Smooth muscle cell of the brain vasculature (primary cell): ENCODE measurements at regions not wholly inside any gene's neighbourhood (a gene's known extent, or its start where the extent isn't known, plus 50 kb on each side); places are given as distances from the start of the nearest gene placed in this dataset.

ENCODE experiments used
- DNase-seq: peaks from one replicate; pipeline ENCODE4 v3.0.0-alpha.2; 2012; ENCODE audit warnings: low read depth, low spot score

DNA sequence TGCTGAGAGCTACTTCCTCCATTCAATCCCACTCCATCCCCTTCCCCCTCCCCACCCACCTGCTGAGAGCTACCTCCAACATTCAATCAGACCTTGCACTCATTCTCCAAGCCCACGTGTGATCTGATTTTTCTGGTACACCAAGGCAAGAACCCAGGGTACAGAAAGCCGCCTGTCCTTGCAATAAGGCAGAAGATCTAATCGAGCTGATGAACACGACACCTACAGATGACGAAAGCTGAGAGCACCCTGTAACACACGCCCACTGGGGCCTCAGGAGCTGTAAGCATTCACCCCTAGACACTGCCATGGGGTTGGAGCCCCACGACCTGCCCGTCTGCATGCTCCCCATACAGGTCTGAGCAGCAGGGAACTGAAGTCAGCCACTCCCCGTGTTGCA, 58.3 kb downstream of the TRIML1 start:
- DNase-seq, result no peak

DNA sequence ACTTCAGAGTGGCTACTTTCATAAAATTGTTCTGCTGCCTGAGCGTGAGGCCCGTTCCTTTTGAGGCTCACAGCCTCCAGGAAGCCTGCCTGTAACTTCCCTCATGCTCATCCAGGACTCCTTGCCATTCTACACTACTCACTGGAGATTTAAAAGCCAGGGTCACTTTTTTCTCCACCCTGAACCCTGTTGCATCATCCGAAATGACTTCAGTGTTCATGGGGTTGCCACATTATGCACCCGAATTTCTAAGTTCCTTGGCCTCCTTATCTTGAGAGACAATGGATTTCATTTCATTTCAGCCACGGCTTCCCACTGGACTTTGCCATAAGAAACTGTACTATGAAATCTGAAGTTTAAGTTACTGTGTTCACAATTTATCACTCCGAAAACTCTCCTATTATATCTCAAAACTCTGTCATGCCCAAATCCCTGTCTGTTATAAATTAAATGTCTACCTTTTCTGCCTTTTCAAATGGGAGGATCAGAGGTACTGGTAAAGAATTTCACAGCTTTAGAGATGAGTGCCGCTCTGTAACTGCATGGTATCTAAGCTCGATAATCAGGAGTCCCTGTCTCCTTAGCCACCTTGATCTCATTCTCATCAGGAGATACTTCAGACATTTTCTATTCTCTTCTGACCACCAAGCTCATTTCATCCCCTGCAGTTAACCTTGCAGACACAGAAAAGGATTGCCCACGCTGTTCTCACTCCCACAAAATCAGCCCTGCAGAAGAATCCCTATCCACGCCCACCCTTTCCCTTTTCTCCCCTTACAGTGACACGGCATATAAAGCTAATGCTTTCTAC, 59.9 kb downstream of the TRIML1 start:
- no peak for DNase-seq

DNA sequence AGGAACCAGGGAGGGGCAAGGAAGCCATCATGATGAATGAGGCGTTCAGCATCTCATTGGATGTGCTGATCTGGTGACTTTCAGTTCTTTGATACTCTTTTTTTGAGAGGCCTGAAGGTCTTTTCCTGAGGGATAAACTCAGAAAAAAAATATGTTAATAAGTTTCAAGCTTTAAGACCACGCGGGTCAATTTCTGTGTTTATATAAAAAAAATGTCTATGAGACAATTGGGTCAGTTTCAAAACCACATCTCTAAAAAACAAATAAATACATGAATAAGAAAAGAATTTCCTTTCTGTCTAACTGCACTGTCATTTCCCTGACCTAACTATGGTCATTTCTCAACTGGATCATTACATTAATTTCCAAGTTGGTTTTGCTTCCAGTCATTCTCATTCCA, 62.6 kb downstream of the TRIML1 start:
- DNase-seq, result no peak

DNA sequence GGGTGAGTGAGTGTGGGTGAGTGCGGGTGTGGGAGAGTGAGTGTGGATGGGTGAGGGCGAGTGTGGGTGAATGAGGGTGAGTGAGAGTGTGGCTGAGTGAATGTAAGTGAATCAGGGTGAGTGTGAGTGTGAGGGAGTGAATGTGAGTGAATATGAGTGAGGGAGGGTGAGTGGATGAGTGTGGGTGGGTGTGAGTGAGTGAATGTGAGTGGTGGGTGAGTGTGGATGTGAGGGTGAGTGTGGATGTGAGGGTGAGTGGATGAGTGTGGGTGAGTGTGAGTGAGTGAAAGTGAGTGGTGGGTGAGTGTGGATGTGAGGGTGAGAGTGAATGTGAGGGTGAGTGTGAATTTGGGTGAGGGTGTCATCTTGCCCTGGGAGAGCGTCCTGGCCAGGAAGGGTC, 67.5 kb downstream of the TRIML1 start:
- no peak for DNase-seq

DNA sequence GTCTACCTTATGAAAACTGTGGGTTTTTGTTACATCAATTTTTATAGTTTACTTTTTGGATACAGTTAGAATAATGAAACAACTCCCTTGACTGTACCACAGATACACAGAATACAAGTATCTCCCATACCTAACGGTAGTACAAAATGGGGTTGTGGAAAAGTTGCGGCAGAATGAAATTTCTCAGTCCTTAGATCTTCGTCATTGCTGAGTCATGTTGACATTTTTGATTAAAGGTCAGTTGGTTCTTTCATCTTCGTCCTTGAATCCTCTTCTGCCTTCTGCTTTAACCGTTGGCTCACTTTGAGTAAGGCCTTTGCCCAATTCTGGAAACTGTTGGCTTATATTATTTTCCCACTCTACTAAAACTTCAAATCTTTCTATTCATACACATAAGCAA, 75.6 kb downstream of the TRIML1 start:
- no peak for DNase-seq

DNA sequence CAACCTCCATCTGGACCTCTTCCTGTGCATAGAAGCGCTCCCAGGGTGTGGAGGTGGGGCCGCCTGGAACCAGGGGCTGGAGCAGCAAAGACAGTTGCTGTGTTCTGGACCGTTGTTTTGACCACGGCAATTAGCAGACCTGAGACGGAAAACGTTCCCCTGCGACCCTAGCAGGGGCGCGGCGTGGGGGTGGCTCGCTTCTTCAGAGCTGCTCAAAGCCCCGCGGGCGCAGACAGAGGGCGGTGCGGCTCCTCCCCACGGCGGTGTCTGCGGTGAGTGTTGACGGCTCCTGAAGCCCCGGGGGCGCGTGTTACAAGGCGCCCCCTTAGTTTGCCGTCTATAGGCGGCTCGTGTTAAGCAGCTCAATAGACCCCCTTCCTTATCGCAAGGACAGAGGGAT, 79.2 kb downstream of the TRIML1 start:
- DNase-seq, result no peak

DNA sequence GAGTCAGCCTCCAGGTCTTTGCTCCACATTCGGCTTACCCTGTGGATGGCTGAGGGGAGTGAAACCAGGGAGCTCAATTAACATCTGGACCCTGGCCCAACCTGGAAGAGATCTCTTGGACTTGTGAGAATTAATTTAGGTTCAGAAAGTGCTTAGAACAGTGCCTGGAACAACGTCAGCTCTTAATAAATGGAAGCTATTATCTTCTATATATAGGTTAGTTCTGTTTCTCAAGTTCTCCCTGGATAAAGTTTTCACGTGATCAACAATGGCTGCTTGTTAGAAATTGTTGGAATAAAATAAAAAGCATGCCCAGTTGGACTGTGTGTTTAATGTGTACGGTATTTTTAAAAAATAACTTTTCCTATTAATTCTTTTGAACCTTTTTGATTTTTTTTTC, 80.8 kb downstream of the TRIML1 start:
- DNase-seq, result no peak

DNA sequence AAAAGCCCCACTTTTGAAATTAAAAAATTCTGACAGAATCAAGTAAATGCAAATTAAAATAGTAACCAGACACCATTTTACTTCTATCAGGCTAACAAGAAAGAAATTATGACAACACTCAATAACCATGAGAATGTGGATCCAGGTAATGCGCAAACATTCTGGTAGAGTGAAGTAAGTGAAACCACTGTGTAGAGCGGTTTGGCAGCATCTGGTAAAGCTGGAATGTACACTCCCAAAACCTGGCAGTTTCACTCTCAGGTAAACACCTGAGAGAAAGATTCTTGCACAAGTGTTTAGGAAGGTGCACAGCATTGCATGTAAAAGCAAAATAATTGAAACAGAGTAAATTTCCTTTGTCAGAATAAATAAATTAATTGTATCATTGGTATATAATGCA, 81.8 kb downstream of the TRIML1 start:
- no peak for DNase-seq

DNA sequence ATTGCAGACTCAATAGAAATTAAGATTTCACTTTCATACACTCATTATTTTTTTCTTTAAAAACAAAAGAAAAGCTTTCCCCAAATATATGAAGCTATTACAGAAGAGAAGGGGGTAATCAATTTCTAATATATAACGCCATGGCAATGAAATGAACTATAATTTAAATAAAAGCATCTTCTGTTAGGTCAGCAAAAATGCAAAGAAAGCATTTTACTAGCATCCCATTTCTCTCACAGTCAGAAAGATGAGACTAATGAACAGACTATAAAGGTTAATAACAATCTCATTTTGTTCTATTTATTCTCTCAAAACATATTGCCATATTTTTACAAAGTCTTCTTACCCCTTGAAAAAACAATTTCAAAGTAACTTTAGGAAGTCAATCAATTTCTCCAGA, 89.0 kb downstream of the TRIML1 start:
- DNase-seq, result no peak

DNA sequence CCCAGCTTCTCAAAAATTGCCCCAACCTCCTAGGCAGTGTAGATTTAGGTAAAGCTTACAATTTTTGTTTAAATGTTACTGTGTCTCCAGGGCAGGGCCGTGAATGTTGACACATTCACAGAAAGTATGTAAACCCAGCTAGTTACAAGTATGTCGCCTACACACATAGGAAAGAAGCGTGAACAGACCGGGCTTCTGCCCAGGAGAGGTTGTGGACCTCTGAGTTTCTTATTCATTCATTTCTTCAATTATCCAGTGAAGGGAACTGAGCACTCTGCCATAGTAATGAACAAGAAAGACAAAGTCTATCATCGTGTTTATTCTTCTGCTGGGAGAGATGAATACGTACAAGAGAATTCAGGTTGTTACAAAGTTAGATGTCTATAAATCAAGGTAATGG, 93.2 kb downstream of the TRIML1 start:
- DNase-seq, result no peak

DNA sequence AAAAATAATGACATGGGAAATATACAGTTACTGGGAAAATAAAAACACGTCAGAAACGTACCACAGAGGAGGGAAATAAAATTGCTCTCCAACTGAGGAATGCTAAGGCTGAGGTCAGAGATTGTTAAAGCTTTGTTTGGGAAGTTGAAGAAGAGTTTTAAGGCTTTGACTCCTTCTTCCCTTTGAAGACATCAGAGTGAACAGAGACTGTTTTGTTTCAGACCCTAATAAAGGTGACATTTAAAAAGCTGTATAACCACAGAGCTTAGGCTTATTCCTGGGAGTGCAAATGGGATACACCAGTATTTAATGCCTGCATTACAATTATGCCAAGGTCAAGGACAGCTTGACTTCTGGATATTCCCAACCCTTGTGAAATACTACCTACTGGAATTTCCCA, 102.8 kb downstream of the TRIML1 start:
- DNase-seq, result no peak

DNA sequence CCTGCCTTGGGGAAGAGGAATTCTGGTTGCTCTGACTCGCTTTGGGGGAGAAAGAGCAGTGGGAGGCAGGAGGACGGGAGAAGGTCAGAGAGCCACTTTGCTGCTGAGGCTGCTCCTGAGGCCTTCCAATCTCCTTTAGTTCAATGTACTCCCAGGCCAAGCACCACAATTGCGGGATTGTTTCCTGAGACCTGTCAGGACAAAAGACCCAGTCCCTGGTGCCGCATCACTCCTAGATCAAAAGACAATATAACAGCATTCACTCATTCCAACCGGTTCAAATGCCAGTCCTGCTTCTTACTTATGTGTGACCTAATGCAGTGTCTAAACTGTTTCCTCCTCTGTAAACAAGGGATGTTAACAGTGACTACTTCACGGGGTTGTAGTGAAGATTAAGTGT, 106.4 kb downstream of the TRIML1 start:
- no peak for DNase-seq

DNA sequence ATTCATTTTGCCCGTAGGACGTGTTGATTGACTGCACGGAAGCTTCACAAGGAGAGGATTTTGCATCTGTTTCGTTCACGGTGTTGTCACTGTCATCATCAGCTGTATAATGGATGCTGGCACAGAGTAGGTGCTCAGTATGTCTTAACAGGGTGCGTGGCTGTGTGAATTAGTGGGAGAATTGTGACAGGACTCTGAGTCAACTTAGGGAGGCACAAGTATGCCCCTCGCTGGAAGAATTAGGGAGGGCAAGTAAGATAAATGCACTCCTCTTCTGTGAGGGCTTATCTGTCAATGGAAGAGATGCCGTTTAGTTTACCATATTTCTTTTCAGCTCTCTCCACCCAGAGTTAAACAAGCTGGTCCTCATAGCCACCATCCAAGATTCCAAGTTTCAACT, 107.2 kb downstream of the TRIML1 start:
- DNase-seq, result no peak

DNA sequence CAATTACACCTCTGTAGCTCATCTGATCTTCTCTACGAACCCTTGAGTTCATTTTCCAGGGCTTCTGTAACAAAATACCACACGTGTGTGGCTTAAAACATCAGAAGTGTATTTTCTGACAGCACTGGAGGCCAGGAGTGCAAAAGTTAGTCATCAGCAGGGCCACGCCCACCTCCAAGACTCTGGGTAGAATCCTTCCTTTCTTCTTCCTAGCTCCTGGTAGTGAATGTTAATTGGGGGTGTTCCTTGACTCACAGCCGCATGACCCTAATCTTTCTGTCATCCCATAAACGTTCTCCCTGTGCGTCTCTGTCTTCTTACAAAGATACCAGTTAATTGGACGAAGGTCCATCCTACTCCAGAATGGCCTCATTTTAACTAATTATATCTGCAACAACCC, 115.0 kb downstream of the TRIML1 start:
- DNase-seq, result no peak

DNA sequence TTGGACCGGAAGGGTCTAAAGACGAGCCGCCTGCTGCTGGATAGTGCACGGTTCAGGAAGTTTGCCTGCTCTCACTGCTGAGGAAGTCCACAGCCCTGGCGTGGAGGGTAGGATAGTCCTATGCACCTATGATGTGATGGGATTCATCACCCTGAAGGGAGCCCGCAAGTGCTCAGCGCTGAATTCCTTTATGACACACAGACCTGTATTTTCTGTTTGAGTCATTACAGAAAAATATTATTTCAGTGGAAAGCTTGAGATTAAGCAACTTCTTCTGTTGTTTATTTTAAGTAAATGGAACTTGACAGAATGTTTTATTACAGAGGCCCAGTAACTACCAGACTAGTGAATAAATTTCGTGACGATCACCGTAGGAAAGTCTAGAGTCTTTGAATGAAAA, 123.2 kb downstream of the TRIML1 start:
- DNase-seq, result peak; percentile 4

DNA sequence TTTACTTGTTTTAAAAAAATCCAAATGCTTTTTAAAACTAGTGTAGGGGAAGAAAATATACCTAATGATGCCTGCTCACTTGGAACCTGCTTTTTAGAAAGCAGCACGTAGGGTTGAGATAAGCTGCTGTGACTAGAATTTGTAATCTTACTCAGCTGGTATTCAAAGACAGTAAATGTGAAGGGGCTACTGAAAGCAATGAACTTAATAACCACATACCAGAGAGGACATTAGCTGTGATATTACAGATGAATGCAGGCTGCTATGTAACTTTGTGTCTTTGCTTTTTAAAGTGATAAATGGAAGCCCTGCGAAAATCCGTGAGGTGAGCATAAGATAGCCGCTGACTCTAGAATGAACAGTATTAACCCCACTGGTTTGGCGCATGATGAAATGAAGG, 124.1 kb downstream of the TRIML1 start:
- DNase-seq, result no peak

DNA sequence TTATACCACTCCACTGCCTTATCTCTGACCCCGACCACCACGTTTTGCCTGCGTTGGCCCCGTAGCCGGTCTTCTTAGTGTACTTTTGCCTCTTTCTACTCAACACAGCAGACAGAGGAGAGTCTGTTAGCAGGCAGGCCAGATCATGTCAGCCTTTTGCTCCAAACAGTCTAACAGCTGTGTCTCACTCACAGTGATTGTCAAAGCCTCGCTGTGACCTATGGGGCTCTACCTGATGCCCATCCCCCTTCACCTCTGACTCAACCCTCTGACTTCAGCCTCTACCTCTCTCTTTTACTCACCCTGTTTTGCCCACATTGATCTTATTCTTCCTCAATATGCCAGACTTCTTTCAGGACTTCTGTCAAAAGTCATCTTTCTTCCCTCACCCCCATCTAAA, 127.1 kb downstream of the TRIML1 start:
- no peak for DNase-seq

DNA sequence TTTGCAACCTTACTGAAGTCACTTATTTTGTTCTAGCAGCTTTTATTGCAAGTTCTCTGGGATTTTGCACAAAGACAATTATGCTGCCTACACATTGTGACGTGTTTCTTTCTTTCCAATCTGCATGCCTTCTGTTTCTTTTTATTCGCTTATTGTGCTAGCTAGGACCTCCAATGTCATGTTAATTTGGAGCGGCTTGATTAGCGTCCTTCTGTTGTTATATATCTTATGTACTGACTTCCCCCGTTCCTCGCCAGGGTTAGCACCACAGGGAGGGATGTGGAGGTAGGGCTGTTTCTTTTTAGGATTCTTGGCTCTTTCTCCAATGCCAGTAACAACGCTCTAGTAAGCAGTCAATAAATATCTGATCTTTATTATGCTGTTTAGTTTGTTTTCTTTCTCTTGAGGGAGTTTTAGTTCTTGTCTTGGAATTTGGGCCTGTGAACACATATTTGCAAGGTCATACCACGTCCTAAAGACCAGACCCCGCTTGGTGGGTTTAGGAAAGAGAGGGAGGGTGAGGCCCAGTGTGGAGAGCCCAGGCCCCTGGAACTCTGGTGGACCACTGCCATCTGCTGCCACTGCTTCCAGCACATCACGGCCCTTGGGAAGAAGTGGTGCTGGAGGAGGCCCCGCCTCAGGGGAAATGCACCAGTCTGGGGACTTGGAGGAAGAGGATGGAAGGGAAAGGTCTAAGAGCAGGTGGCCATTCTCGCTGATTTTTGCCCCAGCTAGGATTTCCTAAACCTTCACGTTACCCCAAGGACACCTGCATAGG, 129.1 kb downstream of the TRIML1 start:
- DNase-seq, result no peak

DNA sequence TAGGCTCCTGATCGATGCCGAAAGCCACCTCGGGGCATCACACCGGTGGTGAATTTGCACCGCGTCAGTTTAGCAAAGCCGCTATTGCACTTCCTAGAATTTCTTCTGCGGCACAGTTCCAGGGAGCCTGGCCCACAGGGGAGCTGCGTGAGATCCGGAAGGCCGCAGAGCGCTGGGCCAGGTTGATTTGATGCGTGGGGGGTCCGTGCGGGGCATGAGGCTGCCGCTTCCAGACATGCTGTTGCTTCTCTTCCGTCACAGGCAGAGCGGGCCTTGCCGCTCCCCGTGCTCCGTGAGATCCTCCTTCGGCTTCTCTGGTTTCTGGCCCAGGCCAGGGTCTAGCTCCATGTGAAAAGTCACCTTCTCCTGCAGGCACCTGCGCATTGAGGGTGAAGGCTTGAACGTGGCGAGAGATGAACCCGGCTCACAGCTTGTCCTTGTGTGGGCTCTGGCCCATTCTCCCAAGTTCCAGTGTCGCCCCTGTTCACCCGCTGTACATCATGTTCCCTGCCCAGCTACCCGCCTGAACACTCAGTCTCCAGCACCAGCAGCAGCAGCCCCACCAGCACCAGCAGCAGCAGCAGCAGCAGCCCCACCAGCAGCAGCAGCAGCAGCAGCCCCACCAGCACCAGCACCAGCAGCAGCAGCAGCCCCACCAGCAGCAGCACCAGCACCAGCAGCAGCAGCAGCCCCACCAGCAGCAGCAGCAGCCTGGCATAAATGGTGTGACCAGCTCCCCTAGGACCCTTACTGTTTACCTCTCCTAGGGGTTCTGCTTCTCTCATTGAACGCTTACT, 131.2 kb downstream of the TRIML1 start:
- DNase-seq, result no peak

DNA sequence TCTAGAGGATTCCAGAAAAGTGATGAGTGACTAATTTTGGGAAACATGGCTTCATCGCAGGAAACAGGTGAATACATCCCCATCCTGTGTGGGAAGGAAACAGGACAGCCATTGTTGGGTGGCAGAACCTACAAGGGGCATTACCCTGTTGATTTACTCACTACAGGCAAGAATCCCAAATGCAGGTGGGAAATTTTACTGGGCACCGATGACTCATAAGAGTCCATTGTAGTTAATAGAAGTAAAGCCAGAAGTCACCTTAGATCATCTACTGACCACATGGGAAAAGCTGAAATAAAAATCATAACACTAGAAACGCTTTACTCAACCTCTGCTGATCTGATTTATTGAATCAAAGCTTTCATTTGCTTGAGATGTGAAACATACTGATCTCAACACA, 136.4 kb downstream of the TRIML1 start:
- no peak for DNase-seq

DNA sequence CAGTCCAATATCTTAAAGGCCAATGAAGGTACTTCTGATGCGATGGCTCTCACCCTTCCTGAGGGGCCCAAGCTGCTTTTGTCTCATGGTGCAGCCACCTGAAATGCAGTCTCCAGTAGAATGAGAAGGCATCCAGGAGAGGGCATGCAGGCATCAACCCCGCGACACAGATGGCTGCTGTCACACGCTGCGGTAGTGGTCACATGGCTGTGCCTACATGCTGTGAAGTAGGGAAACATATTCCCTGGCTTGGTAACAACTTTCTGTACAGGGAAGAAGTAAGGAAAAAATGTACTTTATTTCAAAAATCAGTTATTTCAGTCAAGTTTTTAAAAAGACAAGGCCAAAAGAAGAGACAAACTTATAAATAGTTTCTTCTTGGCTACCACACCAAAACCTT, 139.9 kb downstream of the TRIML1 start:
- DNase-seq, result no peak

DNA sequence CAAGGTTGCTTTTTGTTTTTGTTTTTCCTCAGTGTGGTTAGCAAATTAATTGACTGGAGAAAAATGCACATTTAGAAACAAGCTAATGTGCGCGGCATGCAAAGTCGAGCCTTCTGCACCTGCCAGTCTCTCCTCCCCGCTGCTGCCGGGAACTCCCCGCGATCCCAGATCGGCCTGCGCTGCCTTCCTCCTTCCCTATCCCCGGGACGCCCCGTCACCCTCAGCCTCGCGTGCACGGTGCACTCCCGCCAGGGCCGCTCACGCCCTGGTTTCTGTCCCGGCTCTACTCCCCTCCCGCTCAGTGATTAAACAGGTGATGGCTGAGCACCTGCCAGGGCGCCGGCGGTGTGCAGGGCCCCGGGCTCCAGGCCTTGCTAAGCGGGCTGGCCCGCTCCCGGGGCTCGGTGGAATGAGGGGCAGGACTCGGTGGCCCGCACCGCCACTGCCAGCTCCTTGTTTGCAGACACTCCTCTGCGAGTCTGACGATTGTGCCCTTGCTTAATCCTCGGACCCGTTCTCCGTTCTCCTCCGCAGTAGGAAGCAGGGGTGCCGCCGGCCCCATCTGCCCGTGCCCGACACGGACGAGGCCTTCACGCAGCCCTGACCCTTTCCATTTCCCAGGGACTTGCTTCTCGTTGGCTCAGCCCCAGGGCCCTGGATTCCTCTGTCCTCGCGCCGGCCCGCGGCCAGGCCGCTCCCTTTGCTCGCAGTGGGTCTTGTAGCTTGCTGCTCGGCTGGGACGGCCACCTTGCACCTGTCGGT, 143.4 kb downstream of the TRIML1 start:
- DNase-seq, result no peak
